ENCODE measurements at regions not wholly inside any gene's neighbourhood (a gene's known extent, or its start where the extent isn't known, plus 50 kb on each side); places are given as distances from the start of the nearest gene placed in this dataset.

DNA sequence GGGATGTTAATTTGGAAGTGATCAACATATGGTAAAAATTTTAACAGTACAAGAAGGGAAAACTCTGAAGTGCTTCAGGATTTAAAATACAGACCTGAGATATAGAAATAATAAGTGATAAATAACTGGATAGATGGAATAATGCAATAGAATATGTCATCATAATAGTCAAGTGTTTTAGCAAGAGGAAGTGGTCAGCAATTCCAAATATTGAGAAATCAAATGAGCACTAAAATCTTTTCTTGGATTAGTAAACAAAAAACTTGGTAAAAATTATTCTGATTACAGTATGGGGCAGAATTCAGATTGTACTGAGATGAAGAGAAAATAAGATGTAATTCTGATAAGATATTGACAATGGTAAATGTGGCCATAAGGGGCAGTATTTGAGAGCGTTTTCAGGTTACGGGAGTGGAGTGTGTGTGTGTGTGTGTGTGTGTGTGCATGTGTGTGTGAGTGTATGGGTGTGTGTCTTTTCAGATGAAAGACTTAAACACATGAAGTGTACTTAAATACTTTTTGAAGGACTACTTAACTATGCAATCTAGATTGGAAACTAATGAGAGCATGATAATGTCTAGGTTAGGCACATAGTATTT, 217.9 kb upstream of the ITGA4 start:
- no peaks in the 10 kb centered on the region for H3K9me1 ChIP-seq (ENCODE audit: control insufficient read depth, extremely low read depth, insufficient read depth, low read length)
- H3K79me2 ChIP-seq (ENCODE audit: control insufficient read depth, insufficient read depth, low read length), result no peaks in the 10 kb centered on the region
- dilution Hi-C loops (cut with MboI; ENCODE audit: extremely low pct_ligation_motif_present, low sequenced_read_pairs), result no loop called here
- H3K36me3 ChIP-seq (ENCODE audit: control insufficient read depth in 2 of 2, extremely low read depth in 1 of 2, insufficient read depth in 2 of 2, low read length in 2 of 2), result no peaks in the 10 kb centered on the region
- DNase-seq (ENCODE audit: low read depth, low spot score) (no peak), FAIRE-seq (no peak)
- H3K27me3 ChIP-seq (ENCODE audit: control insufficient read depth, extremely low read depth, insufficient read depth, low read length), result no peaks in the 10 kb centered on the region
- TF ChIP-seq, protein P1, sequence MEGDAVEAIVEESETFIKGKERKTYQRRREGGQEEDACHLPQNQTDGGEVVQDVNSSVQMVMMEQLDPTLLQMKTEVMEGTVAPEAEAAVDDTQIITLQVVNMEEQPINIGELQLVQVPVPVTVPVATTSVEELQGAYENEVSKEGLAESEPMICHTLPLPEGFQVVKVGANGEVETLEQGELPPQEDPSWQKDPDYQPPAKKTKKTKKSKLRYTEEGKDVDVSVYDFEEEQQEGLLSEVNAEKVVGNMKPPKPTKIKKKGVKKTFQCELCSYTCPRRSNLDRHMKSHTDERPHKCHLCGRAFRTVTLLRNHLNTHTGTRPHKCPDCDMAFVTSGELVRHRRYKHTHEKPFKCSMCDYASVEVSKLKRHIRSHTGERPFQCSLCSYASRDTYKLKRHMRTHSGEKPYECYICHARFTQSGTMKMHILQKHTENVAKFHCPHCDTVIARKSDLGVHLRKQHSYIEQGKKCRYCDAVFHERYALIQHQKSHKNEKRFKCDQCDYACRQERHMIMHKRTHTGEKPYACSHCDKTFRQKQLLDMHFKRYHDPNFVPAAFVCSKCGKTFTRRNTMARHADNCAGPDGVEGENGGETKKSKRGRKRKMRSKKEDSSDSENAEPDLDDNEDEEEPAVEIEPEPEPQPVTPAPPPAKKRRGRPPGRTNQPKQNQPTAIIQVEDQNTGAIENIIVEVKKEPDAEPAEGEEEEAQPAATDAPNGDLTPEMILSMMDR (optimal IDR thresholded peaks at IDR 0.05 in 1 of 3, IDR thresholded peaks at IDR 0.05 in 1 of 3, conservative IDR thresholded peaks at IDR 0.05 in 1 of 3; ENCODE audit: extremely low read depth in 1 of 3, insufficient read depth in 2 of 3, low read length in 3 of 3), result peak in 1 of 3 experiments; percentile 39
- TF ChIP-seq EZH2 (IDR thresholded peaks at IDR 0.05; ENCODE audit: low read length), result no peak
- H3K27ac ChIP-seq (ENCODE audit: control insufficient read depth, insufficient read depth, low read length), result no peak overlapping the region
- H3K4me2 ChIP-seq (ENCODE audit: control insufficient read depth, extremely low read depth, insufficient read depth, low read depth, low read length), result no peak overlapping the region
- no peaks in the 10 kb centered on the region for H4K20me1 ChIP-seq (ENCODE audit: control insufficient read depth, extremely low read depth, insufficient read depth, low read length)
- no peak overlapping the region for H3K4me3 ChIP-seq (ENCODE audit: control insufficient read depth in 2 of 3, extremely low read depth in 1 of 3, insufficient read depth in 2 of 3, low read depth in 1 of 3, low read length in 3 of 3)
- no peaks in the 10 kb centered on the region for H3K4me1 ChIP-seq (ENCODE audit: control insufficient read depth, extremely low read depth, insufficient read depth, low read length)
- no peaks in the 10 kb centered on the region for H3K9me3 ChIP-seq (ENCODE audit: control insufficient read depth, low read depth, low read length)
- no peak overlapping the region for H2AFZ ChIP-seq (ENCODE audit: control insufficient read depth, low read length)
- no peak overlapping the region for H3K9ac ChIP-seq (ENCODE audit: control insufficient read depth, extremely low read depth, insufficient read depth, low read length)

DNA sequence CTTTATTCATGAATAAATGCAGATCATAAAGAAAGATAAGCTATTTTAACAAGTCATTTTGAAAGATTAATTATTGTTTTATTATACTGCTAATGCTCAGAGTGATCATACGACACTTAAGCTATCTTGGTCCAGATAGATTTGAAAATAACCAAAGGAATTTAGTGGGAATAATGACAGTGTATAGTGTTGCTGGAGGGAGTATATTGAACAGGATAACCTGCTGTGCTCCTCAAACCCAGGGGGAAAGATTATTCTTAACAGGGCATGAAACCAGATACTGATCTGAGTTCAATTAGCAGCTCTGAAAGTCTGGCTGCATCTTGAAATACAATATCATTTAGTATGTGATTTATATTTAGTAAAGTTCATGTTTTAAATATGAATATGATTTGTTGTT, 216.3 kb upstream of the ITGA4 start:
- no peaks in the 10 kb centered on the region for H3K4me1 ChIP-seq (ENCODE audit: control insufficient read depth, extremely low read depth, insufficient read depth, low read length)
- no peak for FAIRE-seq

More for the DNA sequence above, 216.3 kb upstream of the ITGA4 start:
- Histone ChIP-seq H2AFZ (ENCODE audit: control insufficient read depth, low read length) (no peak overlapping the region), H3K4me2 (ENCODE audit: control insufficient read depth, extremely low read depth, insufficient read depth, low read depth, low read length) (no peak overlapping the region), H4K20me1 (ENCODE audit: control insufficient read depth, extremely low read depth, insufficient read depth, low read length) (no peaks in the 10 kb centered on the region), H3K27me3 (ENCODE audit: control insufficient read depth, extremely low read depth, insufficient read depth, low read length) (no peaks in the 10 kb centered on the region), H3K9me1 (ENCODE audit: control insufficient read depth, extremely low read depth, insufficient read depth, low read length) (no peaks in the 10 kb centered on the region), H3K4me3 (ENCODE audit: control insufficient read depth in 2 of 3, extremely low read depth in 1 of 3, insufficient read depth in 2 of 3, low read depth in 1 of 3, low read length in 3 of 3) (no peak overlapping the region), H3K9ac (ENCODE audit: control insufficient read depth, extremely low read depth, insufficient read depth, low read length) (no peak overlapping the region), H3K9me3 (ENCODE audit: control insufficient read depth, low read depth, low read length) (no peaks in the 10 kb centered on the region), H3K27ac (ENCODE audit: control insufficient read depth, insufficient read depth, low read length) (no peak overlapping the region), H3K79me2 (ENCODE audit: control insufficient read depth, insufficient read depth, low read length) (no peaks in the 10 kb centered on the region), H3K36me3 (ENCODE audit: control insufficient read depth in 2 of 2, extremely low read depth in 1 of 2, insufficient read depth in 2 of 2, low read length in 2 of 2) (no peaks in the 10 kb centered on the region)
- no peak for DNase-seq (ENCODE audit: low read depth, low spot score)
- dilution Hi-C loops (cut with MboI; ENCODE audit: extremely low pct_ligation_motif_present, low sequenced_read_pairs), result no loop called here
- no peak for TF ChIP-seq EZH2 (IDR thresholded peaks at IDR 0.05; ENCODE audit: low read length)
- TF ChIP-seq, protein P1 (optimal IDR thresholded peaks at IDR 0.05 in 1 of 3, IDR thresholded peaks at IDR 0.05 in 1 of 3, conservative IDR thresholded peaks at IDR 0.05 in 1 of 3; ENCODE audit: extremely low read depth in 1 of 3, insufficient read depth in 2 of 3, low read length in 3 of 3), result no peak
